WERI-Rb-1 (cell line): ENCODE measurements at regions not wholly inside any gene's neighbourhood (a gene's known extent, or its start where the extent isn't known, plus 50 kb on each side); places are given as distances from the start of the nearest gene placed in this dataset.

Source experiments
- DNase-seq: peaks from one replicate; pipeline ENCODE4 v3.0.0-alpha.2; 2020
- H3K27ac ChIP-seq: fragments of 250-450 bp; sonication (Bioruptor Pico); 2 replicates; pipeline ENCODE4 v1.5.1; 2020; ENCODE audit warnings: mild to moderate bottlenecking, moderate library complexity
- H3K27me3 ChIP-seq: fragments of 250-450 bp; sonication (Bioruptor Pico); 2 replicates; pipeline ENCODE4 v1.5.1; 2021; ENCODE audit warnings: mild to moderate bottlenecking, low read depth, moderate library complexity; ENCODE audit not compliant: insufficient read depth, severe bottlenecking
- H3K36me3 ChIP-seq: fragments of 250-450 bp; sonication (Bioruptor Pico); 2 replicates; pipeline ENCODE4 v1.5.1; 2020; ENCODE audit warnings: mild to moderate bottlenecking, moderate library complexity
- H3K4me3 ChIP-seq: 2 replicates; pipeline ENCODE4 v1.5.1; 2011; ENCODE audit warnings: low read depth, mild to moderate bottlenecking, control low read depth, low read length
- H3K9me3 ChIP-seq: fragments of 250-450 bp; sonication (Bioruptor Pico); 2 replicates; pipeline ENCODE4 v1.5.1; 2021; ENCODE audit warnings: mild to moderate bottlenecking, moderate library complexity; ENCODE audit not compliant: severe bottlenecking
- TF ChIP-seq, protein P1 (sequence below): IDR thresholded peaks from 2 replicates; pipeline ENCODE4 v1.5.1; 2011; ENCODE audit warnings: low read depth, mild to moderate bottlenecking, control low read depth, inconsistent platforms, low read length

DNA sequence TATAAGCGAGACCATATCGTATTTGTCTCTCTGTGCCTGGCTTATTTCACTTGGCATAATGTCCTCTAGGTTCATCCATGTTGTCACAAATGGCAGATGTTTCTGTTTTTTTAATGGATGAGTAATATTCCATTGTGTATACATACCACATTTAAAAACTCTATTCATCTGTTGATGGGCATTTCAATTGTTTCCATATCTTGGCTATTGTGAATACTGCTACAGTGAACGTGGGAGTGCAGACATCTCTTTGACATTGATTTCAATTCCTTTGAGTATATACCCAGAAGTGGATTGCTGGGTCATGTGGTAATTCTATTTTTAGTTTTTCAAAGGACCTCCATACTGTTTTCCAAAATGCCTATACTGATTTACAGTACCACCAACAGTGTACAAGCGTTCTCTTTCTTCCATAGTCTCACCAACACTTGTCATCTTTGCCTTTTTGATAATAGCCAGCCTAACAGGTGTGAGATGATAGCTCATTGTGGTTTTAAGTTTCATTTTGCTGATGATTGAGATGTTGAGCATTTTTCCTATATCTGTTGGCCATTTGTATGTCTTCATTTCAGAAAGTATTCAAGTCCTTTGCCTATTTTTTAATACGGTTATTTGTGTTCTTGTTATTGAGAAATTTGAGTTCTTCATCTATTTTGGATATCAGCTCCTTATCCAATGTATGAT is 194.7 kb upstream of the E2F8 start:
- TF ChIP-seq, protein P1, sequence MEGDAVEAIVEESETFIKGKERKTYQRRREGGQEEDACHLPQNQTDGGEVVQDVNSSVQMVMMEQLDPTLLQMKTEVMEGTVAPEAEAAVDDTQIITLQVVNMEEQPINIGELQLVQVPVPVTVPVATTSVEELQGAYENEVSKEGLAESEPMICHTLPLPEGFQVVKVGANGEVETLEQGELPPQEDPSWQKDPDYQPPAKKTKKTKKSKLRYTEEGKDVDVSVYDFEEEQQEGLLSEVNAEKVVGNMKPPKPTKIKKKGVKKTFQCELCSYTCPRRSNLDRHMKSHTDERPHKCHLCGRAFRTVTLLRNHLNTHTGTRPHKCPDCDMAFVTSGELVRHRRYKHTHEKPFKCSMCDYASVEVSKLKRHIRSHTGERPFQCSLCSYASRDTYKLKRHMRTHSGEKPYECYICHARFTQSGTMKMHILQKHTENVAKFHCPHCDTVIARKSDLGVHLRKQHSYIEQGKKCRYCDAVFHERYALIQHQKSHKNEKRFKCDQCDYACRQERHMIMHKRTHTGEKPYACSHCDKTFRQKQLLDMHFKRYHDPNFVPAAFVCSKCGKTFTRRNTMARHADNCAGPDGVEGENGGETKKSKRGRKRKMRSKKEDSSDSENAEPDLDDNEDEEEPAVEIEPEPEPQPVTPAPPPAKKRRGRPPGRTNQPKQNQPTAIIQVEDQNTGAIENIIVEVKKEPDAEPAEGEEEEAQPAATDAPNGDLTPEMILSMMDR: no peak
- H3K36me3 ChIP-seq: no peaks in the 10 kb centered on the region
- H3K4me3 ChIP-seq: no peak overlapping the region
- H3K27ac ChIP-seq: no peak overlapping the region
- H3K27me3 ChIP-seq: peaks cover 62% of the 10 kb centered on the region
- H3K9me3 ChIP-seq: no peaks in the 10 kb centered on the region
- DNase-seq: no peak

DNA sequence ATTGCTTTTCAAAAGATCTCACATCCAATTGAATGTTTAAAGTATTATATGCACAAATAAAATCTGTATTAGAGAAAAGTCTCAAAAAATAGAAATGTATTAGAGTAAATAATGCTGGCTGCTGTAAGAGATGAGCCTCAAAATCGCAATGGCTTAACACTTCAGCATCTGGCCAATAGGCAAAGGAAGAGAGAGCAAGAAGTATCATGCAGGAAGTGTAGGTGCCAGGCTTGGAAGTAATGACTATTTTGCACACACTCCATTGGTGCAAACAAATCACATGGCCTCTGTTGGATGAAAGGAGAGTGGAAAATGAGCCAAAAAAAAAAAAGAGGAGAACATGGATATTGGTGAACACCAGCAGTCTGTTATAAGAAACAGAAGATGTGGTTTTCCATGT is 193.0 kb upstream of the E2F8 start:
- Histone ChIP-seq H3K27me3 (peaks cover 75% of the 10 kb centered on the region), H3K4me3 (no peak overlapping the region), H3K27ac (no peak overlapping the region), H3K9me3 (no peaks in the 10 kb centered on the region), H3K36me3 (no peaks in the 10 kb centered on the region)
- no peak for DNase-seq
- TF ChIP-seq, protein P1: no peak

DNA sequence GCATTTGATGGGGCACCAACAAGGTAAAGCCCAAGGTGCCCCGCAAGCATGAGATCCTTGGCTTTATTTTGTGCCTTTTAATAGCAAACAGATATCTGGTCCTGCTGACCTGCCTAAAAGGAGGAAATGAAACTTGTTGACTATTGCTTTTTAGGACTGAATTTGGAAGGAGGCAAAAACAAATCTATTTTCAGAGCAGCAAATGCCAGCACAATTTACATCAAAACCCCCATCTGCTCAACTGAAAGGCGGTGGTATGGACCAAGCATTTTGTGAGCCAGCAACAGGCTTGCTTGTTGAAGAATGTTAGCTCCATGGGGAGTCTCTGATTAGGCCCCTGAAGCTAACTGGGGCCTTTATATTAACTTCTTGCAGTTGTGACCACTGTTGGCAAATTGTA is 192.6 kb upstream of the E2F8 start:
- H3K27ac ChIP-seq: no peak overlapping the region
- TF ChIP-seq, protein P1: no peak
- H3K36me3 ChIP-seq: no peaks in the 10 kb centered on the region
- no peaks in the 10 kb centered on the region for H3K9me3 ChIP-seq
- no peak overlapping the region for H3K4me3 ChIP-seq
- no peak for DNase-seq
- peaks cover 75% of the 10 kb centered on the region for H3K27me3 ChIP-seq

DNA sequence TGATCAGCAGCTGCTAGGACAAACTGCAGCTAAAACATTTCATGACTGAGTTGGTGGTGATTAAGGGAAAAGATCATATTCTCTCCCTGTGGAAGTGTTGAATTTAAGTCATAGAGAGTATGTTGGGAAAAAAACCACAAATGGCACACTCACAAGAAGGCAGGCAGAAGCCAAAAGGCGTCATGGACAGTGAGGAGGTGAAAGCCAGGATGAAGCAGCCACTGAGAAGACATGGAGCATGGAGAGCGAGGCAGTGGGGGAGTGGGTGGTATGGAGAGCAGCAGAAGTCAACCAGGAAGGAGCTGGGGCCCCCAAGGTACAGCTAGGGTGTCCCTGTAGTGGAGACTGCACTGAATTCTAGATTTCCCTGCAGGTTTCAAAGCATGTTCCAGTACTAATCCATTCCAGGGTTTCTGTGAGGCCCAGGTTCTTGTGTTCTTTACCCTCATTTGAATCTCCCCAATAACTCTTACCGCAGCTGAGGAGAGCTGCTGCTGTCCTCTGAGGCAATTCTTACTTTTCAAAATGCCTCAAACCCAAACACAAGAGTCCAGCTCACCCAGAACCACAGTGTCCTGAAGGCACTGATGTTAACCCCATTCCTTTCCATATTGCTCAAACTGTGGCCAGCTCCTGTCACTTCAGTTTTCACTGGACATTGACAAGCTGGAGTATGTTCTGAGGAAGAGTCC is 191.8 kb upstream of the E2F8 start:
- H3K9me3 ChIP-seq: no peaks in the 10 kb centered on the region
- H3K36me3 ChIP-seq: no peaks in the 10 kb centered on the region
- H3K27me3 ChIP-seq: peaks cover 76% of the 10 kb centered on the region
- H3K27ac ChIP-seq: no peak overlapping the region
- TF ChIP-seq, protein P1: no peak
- no peak for DNase-seq
- no peak overlapping the region for H3K4me3 ChIP-seq

DNA sequence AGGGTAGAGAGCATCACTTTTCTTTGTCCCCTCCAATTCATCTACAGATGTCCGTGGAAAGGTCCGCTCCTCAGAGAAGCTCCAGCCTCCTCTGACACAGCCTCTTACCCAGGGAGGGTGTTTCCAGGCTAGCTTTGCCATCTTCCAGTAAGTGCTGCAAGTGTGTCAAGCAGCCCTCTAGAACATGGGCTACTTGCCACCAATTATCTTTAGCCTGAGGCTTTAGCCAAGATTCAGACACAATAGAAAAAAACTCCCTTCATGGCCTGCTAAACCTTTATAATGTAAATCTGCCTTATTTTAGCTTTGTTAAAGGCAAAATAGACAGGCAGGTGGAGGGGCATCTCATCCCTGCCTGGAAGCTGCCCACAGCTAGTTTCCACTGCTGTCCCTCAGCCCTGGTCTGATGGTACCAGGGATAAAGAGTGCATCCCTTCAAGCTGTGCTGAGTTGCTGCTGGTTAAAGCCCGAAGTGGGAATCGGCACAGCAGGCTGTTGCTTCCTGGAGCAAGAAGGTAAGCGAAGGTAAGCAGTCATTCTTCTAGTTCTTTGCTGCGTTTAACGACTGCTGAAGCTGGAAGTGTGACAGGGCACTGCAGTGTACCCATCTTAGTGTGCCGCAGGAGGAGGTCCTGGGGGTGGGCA is 190.1 kb upstream of the E2F8 start:
- Histone ChIP-seq H3K36me3 (no peaks in the 10 kb centered on the region), H3K27ac (no peak overlapping the region), H3K4me3 (no peak overlapping the region), H3K27me3 (peaks cover 82% of the 10 kb centered on the region), H3K9me3 (no peaks in the 10 kb centered on the region)
- TF ChIP-seq, protein P1: no peak
- no peak for DNase-seq
